Right lobe of liver (tissue), 6 donors: ENCODE measurements at regions not wholly inside any gene's neighbourhood (a gene's known extent, or its start where the extent isn't known, plus 50 kb on each side); places are given as distances from the start of the nearest gene placed in this dataset.
A peak's percentile ranks its signal among the peaks of the same experiment; 100 is the strongest.

Experiments used
- ATAC-seq, 4 donors: fragments of 200-7000 bp; cut with Tn5 transposase; one replicate each; pipeline ENCODE4 v1.9.1; 2020; ENCODE audit warnings: mild to moderate bottlenecking in 4 of 4, moderate library complexity in 4 of 4
- DNase-seq, 3 donors: peaks; one replicate each; pipeline ENCODE4 v3.0.0-alpha.2; 2020
- H3K27ac ChIP-seq, 3 donors: fragments of 200-600 bp; one replicate each; pipeline ENCODE4 v1.8.0; 2022
- H3K27me3 ChIP-seq, 2 donors: fragments of 200-600 bp; one replicate each; pipeline ENCODE4 v1.8.0; 2022
- H3K36me3 ChIP-seq, 4 donors: fragments of 200-600 bp; sonication (generic) in 1 of 4; one replicate each; pipeline versions ENCODE4 v1.5.1 to v1.8.0; 2017 to 2022; ENCODE audit warnings: control low read depth in 1 of 4
- H3K4me1 ChIP-seq, 4 donors: fragments of 200-600 bp; sonication (generic) in 1 of 4; one replicate each; pipeline versions ENCODE4 v1.5.1 to v1.8.0; 2017 to 2022; ENCODE audit warnings: control low read depth in 1 of 4
- H3K4me3 ChIP-seq, 3 donors: fragments of 200-600 bp; one replicate each; pipeline ENCODE4 v1.8.0; 2022
- H3K9me3 ChIP-seq, 4 donors: fragments of 200-600 bp; sonication (generic) in 1 of 4; one replicate each; pipeline versions ENCODE4 v1.5.1 to v1.8.0; 2017 to 2022; ENCODE audit warnings: control low read depth in 1 of 4
- POLR2A ChIP-seq: fragments of 450-650 bp; IDR thresholded peaks from one replicate; pipeline ENCODE4 v1.6.1; 2017; ENCODE audit warnings: antibody characterized with exemption, mild to moderate bottlenecking
- WGBS: methylation state at CpG from one replicate; pipeline ENCODE4 v1.1.6; 2018; ENCODE audit warnings: low coverage, low lambda C conversion rate; ENCODE audit not compliant: insufficient coverage; ENCODE audit errors: missing lambda C conversion rate; 5-methylcytosine and 5-hydroxymethylcytosine counted together
- intact Hi-C, 2 donors: fragments of 100-400 bp; cut with DNase I; formaldehyde crosslinking; loops; one replicate each; pipeline versions ENCODE4 v1.11.2 to v1.14.1; 2022
- TF ChIP-seq, protein P1 (sequence below), 4 donors: fragments of 200-600 bp in 3 of 4; fragments of 450-650 bp in 1 of 4; IDR thresholded peaks; one replicate each; pipeline versions ENCODE4 v1.5.1 to v1.8.0; 2016 to 2022; ENCODE audit warnings: antibody characterized with exemption in 4 of 4, mild to moderate bottlenecking in 2 of 4
- donor health status: DM: no; HTN: yes; CAD: no.
- donor health status: DM: no; HTN: no; CAD: no.
- donor health status: DM: no; HTN: no; CAD: no.
- donor health status: DM: no; HTN: yes; CAD: no.
- donor health status: DM: no; HTN: yes; CAD: no.

GRCh38 chr4:176894498-176894897, 101.8 kb upstream of the VEGFC start:
- DNase-seq (no peak), ATAC-seq (peak in 1 of 4 donors; percentile 70)
- WGBS: 17% methylated on average over 3 of the region's 3 CpGs
- H3K4me1 ChIP-seq: no peaks in the 10 kb centered on the region
- intact Hi-C loops: no loop called here
- H3K27me3 ChIP-seq: no peaks in the 10 kb centered on the region
- H3K9me3 ChIP-seq: no peaks in the 10 kb centered on the region
- H3K4me3 ChIP-seq: no peak overlapping the region
- TF ChIP-seq, protein P1, sequence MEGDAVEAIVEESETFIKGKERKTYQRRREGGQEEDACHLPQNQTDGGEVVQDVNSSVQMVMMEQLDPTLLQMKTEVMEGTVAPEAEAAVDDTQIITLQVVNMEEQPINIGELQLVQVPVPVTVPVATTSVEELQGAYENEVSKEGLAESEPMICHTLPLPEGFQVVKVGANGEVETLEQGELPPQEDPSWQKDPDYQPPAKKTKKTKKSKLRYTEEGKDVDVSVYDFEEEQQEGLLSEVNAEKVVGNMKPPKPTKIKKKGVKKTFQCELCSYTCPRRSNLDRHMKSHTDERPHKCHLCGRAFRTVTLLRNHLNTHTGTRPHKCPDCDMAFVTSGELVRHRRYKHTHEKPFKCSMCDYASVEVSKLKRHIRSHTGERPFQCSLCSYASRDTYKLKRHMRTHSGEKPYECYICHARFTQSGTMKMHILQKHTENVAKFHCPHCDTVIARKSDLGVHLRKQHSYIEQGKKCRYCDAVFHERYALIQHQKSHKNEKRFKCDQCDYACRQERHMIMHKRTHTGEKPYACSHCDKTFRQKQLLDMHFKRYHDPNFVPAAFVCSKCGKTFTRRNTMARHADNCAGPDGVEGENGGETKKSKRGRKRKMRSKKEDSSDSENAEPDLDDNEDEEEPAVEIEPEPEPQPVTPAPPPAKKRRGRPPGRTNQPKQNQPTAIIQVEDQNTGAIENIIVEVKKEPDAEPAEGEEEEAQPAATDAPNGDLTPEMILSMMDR (IDR thresholded peaks at IDR 0.05): no peak
- TF ChIP-seq POLR2A: no peak
- H3K36me3 ChIP-seq: no peaks in the 10 kb centered on the region
- H3K27ac ChIP-seq: no peak overlapping the region

- intact Hi-C loops: no loop called here
- no peaks in the 10 kb centered on the region for H3K36me3 ChIP-seq
- H3K27me3 ChIP-seq: no peaks in the 10 kb centered on the region
- no peak overlapping the region for H3K27ac ChIP-seq
- no peaks in the 10 kb centered on the region for H3K4me1 ChIP-seq
- no peaks in the 10 kb centered on the region for H3K9me3 ChIP-seq
- ATAC-seq (no peak), DNase-seq (no peak)
- 51% methylated on average over 5 of the region's 5 CpGs for WGBS
- TF ChIP-seq, protein P1 (IDR thresholded peaks at IDR 0.05): no peak
- TF ChIP-seq POLR2A: no peak
- H3K4me3 ChIP-seq: no peak overlapping the region
Measured at GRCh38 chr4:176896211-176896610, 103.5 kb upstream of the VEGFC start.

GRCh38 chr4:176897226-176897625, 104.5 kb upstream of the VEGFC start:
- Histone ChIP-seq H3K4me1 (no peaks in the 10 kb centered on the region), H3K36me3 (no peaks in the 10 kb centered on the region), H3K9me3 (no peaks in the 10 kb centered on the region), H3K27ac (no peak overlapping the region), H3K27me3 (no peaks in the 10 kb centered on the region), H3K4me3 (no peak overlapping the region)
- DNase-seq: no peak
- no peak for TF ChIP-seq POLR2A
- TF ChIP-seq, protein P1 (IDR thresholded peaks at IDR 0.05): no peak
- ATAC-seq: no peak
- intact Hi-C loops: no loop called here
- 0% methylated on average over 2 of the region's 2 CpGs for WGBS

DNA sequence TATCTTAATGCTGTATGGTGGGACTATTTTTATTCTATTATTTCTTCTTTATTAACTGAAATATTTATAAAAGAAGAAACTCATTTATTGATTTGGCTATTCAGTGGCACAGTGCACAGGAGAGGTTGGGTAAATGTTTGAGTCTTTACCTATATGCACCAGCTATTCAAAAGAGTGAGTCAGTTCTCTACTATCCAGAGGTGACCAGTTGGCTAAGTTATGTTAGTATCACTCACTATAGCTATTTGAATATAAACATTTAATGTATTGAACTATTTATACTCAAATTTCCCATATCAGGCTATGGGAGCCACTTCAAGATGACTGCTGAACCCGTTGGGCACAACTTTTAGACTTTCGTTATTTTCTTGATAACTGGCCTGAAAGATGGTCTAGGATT, 106.1 kb upstream of the VEGFC start:
- TF ChIP-seq, protein P1 (IDR thresholded peaks at IDR 0.05): no peak
- TF ChIP-seq POLR2A: no peak

GRCh38 chr4:176902710-176903323, 110.1 kb upstream of the VEGFC start:
- Histone ChIP-seq H3K4me1 (no peaks in the 10 kb centered on the region), H3K4me3 (no peak overlapping the region), H3K27ac (no peak overlapping the region), H3K9me3 (no peaks in the 10 kb centered on the region), H3K36me3 (no peaks in the 10 kb centered on the region), H3K27me3 (no peaks in the 10 kb centered on the region)
- 51% methylated on average over 5 of the region's 5 CpGs for WGBS
- TF ChIP-seq, protein P1 (IDR thresholded peaks at IDR 0.05): no peak
- TF ChIP-seq POLR2A: no peak
- DNase-seq (no peak), ATAC-seq (no peak)
- intact Hi-C loops: no loop called here

More for the DNA sequence above, 106.1 kb upstream of the VEGFC start:
- Histone ChIP-seq H3K4me1 (no peaks in the 10 kb centered on the region), H3K27me3 (no peaks in the 10 kb centered on the region), H3K9me3 (no peaks in the 10 kb centered on the region), H3K4me3 (no peak overlapping the region), H3K27ac (no peak overlapping the region), H3K36me3 (no peaks in the 10 kb centered on the region)
- ATAC-seq (no peak), DNase-seq (no peak)
- WGBS: 50% methylated on average over 2 of the region's 2 CpGs
- intact Hi-C loops: no loop called here
